ENCODE measurements at regions not wholly inside any gene's neighbourhood (a gene's known extent, or its start where the extent isn't known, plus 50 kb on each side); places are given as distances from the start of the nearest gene placed in this dataset.
"Not testable (repeated sequence)": the region's sequence is repeated elsewhere in the genome, so short reads cannot be mapped to it uniquely, and the experiment has no call there.

DNA sequence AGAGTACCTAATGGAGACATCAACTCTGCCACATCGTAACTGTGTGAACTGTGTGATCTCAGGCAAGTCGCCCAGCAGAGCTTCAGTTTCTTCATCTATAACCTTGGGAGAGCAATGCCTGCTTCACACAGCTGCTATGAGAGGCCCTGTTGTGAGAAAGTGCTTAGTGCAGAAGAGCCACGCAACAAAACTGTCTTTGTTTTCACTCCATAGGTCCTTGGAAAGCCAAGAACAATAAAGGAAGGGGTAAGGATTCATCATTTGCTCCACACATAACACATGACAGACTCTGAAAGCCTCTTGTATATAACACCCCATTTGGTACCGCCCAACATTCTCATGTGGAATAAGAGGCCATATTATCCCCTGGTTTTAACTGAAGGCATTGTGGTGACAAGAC is 231.9 kb upstream of the ISX start:
- DNase-seq (ENCODE audit: low read depth, low spot score): no peak
- no peak overlapping the region for H3K4me3 ChIP-seq (ENCODE audit: low read length)

DNA sequence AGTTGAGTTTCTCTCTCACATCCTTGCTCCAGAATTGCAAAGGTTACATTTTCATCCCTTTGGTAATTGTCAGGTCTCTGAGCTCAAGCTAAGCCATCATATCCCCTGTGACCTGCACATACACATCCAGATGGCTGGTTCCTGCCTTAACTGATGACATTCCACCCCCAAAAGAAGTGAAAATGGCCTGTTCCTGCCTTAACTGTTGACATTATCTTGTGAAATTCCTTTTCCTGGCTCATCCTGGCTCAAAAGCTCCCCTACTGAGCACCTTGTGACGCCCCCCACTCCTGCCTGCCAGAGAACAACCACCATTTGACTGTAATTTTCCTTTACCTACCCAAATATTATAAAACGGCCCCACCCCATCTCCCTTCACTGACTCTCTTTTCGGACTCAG is 231.4 kb upstream of the ISX start:
- not testable (repeated sequence) for H3K4me3 ChIP-seq (ENCODE audit: low read length); DNase-seq (ENCODE audit: low read depth, low spot score)

- DNase-seq (ENCODE audit: low read depth, low spot score): no peak
- no peak overlapping the region for H3K4me3 ChIP-seq (ENCODE audit: low read length)
These were observed 224.6 kb upstream of the ISX start for GRCh38 chr22:34841331-34841771.

GRCh38 chr22:34841911-34842310 is 224.0 kb upstream of the ISX start:
- no peak for DNase-seq (ENCODE audit: low read depth, low spot score)
- no peak overlapping the region for H3K4me3 ChIP-seq (ENCODE audit: low read length)

- no peak overlapping the region for H3K4me3 ChIP-seq (ENCODE audit: low read length)
- no peak for DNase-seq (ENCODE audit: low read depth, low spot score)
These were observed 223.3 kb upstream of the ISX start for GRCh38 chr22:34842630-34843029.

- not testable (repeated sequence) for H3K4me3 ChIP-seq (ENCODE audit: low read length); DNase-seq (ENCODE audit: low read depth, low spot score)
These were observed 222.2 kb upstream of the ISX start for GRCh38 chr22:34843743-34844142.

- no peak for DNase-seq (ENCODE audit: low read depth, low spot score)
These were observed 220.6 kb upstream of the ISX start for GRCh38 chr22:34845391-34845790.

GRCh38 chr22:34847072-34847471 is 218.9 kb upstream of the ISX start:
- DNase-seq (ENCODE audit: low read depth, low spot score): no peak
- H3K4me3 ChIP-seq (ENCODE audit: low read length): no peak overlapping the region

More at GRCh38 chr22:34845391-34845790, 220.6 kb upstream of the ISX start:
- no peak overlapping the region for H3K4me3 ChIP-seq (ENCODE audit: low read length)

GRCh38 chr22:34849965-34850364 is 216.0 kb upstream of the ISX start:
- no peak overlapping the region for H3K4me3 ChIP-seq (ENCODE audit: low read length)
- DNase-seq (ENCODE audit: low read depth, low spot score): no peak

DNA sequence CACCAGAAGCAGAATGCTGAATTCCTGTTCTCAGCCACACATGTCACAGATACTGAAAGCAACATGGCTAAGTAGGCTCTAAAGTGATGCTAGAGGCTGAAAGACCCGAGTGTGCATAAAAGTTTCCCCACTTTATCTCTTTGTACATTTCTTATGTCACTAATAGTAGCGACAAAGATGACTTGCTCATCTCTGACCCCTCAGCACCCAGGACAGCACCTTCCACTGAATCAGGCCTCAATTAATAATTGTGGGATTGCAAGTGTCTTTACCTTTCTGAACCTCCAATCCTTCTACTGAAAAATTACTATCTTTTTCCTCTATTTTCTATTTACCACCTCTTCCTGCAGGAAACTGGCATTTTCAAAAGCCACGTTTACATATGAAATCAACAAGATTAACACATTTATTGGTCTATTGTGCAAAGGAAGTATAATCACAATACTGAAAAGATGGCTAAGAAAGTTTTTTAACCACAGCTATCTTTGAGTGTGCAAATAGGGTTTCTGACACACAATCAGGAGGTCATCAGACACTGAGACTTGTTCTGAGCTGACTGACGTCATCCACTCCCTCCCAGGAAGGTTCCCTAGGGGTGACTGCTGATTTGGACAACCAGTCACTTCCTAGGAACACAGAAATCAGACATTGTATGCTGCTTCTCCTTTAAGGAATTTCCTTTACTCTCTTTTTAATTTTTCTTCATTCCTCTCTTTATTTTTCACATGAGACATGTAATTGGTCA is 213.9 kb upstream of the ISX start:
- no peak for DNase-seq (ENCODE audit: low read depth, low spot score)
- no peak overlapping the region for H3K4me3 ChIP-seq (ENCODE audit: low read length)

- no peak overlapping the region for H3K4me3 ChIP-seq (ENCODE audit: low read length)
- DNase-seq (ENCODE audit: low read depth, low spot score): no peak
These were observed 210.5 kb upstream of the ISX start for GRCh38 chr22:34855471-34855870.

DNA sequence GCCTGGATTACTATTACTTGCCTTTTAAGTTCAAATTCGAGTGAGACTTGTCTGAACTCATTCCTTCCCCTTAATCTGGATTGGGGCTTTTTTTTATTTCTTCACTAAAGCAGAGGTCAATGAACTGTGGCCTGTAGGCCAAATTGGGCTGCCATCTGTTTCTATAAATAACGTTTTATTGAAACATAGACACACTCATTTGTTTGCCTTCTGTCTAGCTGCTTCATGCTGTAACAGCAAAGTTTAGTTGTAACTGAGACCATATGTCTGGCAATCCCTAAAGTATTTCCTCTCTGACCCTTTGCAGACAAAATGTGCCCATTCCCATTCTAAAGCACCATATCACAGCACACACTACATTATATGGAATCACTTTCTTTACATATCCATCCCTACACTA is 207.9 kb upstream of the ISX start:
- DNase-seq (ENCODE audit: low read depth, low spot score): no peak

GRCh38 chr22:34861787-34862186 is 204.2 kb upstream of the ISX start:
- no peak for DNase-seq (ENCODE audit: low read depth, low spot score)
- H3K4me3 ChIP-seq (ENCODE audit: low read length): no peak overlapping the region

More for the DNA sequence above, 207.9 kb upstream of the ISX start:
- H3K4me3 ChIP-seq (ENCODE audit: low read length): no peak overlapping the region

DNA sequence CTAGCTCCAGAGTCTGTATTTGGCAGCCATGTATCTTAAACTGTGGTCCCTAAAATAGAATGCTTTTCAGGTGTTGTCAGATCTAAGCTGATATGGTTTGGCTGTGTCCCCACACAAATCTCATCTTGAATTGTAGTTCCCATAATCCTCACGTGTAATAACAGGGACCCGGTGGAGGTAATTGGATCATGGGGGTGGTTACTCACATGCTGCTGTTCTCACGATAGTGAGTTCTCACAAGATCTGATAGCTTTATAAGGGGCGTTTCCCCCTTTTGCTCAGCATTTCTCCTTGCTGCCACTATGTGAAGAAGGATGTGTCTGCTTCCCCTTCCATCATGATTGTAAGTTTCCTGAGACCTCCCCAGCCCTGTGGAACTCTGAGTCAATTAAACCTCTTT is 199.9 kb upstream of the ISX start:
- no peak for DNase-seq (ENCODE audit: low read depth, low spot score)
- no peak overlapping the region for H3K4me3 ChIP-seq (ENCODE audit: low read length)

GRCh38 chr22:34866495-34867131 is 199.3 kb upstream of the ISX start:
- no peak overlapping the region for H3K4me3 ChIP-seq (ENCODE audit: low read length)
- no peak for DNase-seq (ENCODE audit: low read depth, low spot score)

GRCh38 chr22:34877506-34877905 is 188.5 kb upstream of the ISX start:
- DNase-seq (ENCODE audit: low read depth, low spot score): no peak
- H3K4me3 ChIP-seq (ENCODE audit: low read length): no peak overlapping the region

DNA sequence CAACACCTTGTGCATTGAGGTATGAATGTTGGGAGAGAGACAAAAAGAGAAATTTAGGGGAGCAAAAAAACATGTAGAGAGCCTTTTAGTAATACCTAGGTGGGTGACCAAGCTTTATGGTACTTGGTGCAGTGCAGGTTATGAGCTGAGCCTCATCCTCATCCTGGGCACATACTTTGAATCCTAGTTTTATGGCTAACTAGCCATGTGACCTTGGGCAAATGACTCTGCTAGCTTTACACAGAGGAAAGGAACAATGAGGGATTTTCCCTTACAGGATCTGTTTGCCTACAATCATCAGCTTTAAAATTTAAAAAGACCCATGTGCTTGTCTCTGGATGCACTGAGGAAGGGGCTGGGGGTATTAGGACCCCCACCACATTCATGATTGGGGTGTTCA is 187.8 kb upstream of the ISX start:
- no peak for DNase-seq (ENCODE audit: low read depth, low spot score)
- no peak overlapping the region for H3K4me3 ChIP-seq (ENCODE audit: low read length)

DNA sequence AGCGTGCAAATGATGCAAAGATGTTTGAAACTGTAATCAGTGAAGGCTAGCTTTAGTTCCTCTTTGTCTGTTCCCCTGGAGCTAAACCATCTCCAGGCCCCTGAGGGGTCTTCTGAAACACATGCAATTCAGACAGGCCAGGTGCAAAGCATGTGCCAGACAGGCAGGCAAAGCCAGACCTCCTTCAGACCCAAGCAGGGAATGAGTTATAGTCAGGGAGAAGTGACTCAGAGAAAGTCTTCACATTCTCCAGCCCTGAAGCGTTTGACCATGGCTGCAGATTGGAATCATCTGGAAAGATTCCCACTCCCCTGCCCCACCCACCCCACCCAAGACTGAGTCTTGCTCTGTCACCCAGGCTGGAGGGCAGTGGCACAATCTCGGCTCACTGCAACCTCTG is 187.0 kb upstream of the ISX start:
- no peak overlapping the region for H3K4me3 ChIP-seq (ENCODE audit: low read length)
- DNase-seq (ENCODE audit: low read depth, low spot score): no peak

DNA sequence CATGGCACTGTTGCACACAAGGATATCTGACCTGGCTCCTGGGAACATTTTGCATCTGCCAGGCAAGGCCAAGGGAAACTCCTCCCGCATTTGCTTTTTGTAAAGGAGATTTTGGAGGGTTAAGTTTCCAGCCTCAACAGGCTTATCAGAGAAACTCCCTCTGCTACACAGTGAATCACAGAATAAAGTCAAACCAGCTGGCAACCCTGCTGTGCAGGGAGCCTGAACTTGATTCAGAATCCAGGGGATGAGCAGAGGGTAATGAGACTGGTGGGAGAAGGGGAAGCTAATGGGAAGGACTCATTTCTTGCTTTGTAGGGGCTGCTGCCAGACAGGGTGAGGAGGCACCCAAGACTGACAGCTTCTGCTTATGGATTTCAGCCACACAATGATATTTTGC is 185.3 kb upstream of the ISX start:
- no peak for DNase-seq (ENCODE audit: low read depth, low spot score)

GRCh38 chr22:34881453-34881852 is 184.5 kb upstream of the ISX start:
- no peak overlapping the region for H3K4me3 ChIP-seq (ENCODE audit: low read length)
- DNase-seq (ENCODE audit: low read depth, low spot score): no peak

More for the DNA sequence above, 185.3 kb upstream of the ISX start:
- H3K4me3 ChIP-seq (ENCODE audit: low read length): no peak overlapping the region

DNA sequence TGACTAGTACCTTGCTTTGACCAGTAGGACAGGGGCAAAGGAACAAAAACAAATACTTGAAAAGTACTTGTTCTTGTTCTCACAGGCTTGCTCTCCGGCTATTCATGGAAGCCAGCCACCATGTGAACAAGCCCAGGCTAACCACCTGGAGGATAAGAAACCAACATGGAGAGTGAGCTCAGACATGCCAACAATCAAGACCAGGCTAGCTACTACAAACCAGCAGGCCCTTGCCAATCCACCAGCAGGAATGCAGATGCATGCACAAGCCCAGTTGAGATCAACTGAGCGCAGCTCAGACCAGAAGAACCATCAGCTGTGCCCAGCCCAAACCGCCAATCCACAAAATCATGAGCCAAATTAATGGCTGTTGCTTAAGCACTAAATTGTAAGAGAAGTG is 180.1 kb upstream of the ISX start:
- DNase-seq (ENCODE audit: low read depth, low spot score): no peak
- no peak overlapping the region for H3K4me3 ChIP-seq (ENCODE audit: low read length)

All from Jurkat, Clone E6-1 (cell line).